HEK293T (cell line): ENCODE measurements at regions not wholly inside any gene's neighbourhood (a gene's known extent, or its start where the extent isn't known, plus 50 kb on each side); places are given as distances from the start of the nearest gene placed in this dataset.

Experiments used
- CTCF ChIA-PET: fragments of 350-600 bp; formaldehyde crosslinking; extraction: SDS; loops from one replicate; lab custom pipeline; 2021; ENCODE audit warnings: antibody characterized with exemption, inconsistent platforms; lab: Yijun Ruan, JAX
- POLR2A ChIA-PET: fragments of 350-600 bp; formaldehyde crosslinking; extraction: SDS; loops from one replicate; lab custom pipeline; 2020; ENCODE audit warnings: antibody characterized with exemption, inconsistent platforms; lab: Yijun Ruan, JAX
- DNase-seq: peaks from one replicate; pipeline ENCODE4 v3.0.0; 2012; ENCODE audit warnings: mixed read lengths; ENCODE audit errors: extremely low spot score
- ARNT ChIP-seq: fragments of 450-650 bp; IDR thresholded peaks from 2 replicates; pipeline ENCODE4 v1.6.1; 2017; ENCODE audit warnings: mild to moderate bottlenecking
- BHLHE40 ChIP-seq: fragments of 450-650 bp; IDR thresholded peaks from 2 replicates; pipeline ENCODE4 v1.6.1; 2016; ENCODE audit warnings: mild to moderate bottlenecking, moderate library complexity, borderline replicate concordance
- CTBP1 ChIP-seq: fragments of 450-650 bp; IDR thresholded peaks from 2 replicates; pipeline ENCODE4 v1.6.1; 2016; ENCODE audit warnings: borderline replicate concordance
- ELF4 ChIP-seq: fragments of 450-650 bp; IDR thresholded peaks from 2 replicates; pipeline ENCODE4 v1.6.1; 2017; ENCODE audit warnings: antibody characterized with exemption
- FOXA1 ChIP-seq: fragments of 450-650 bp; IDR thresholded peaks from 2 replicates; pipeline ENCODE4 v1.6.1; 2016; ENCODE audit warnings: mild to moderate bottlenecking
- FOXK2 ChIP-seq: fragments of 450-650 bp; IDR thresholded peaks from 2 replicates; pipeline ENCODE4 v1.6.1; 2016; ENCODE audit warnings: mild to moderate bottlenecking
- FOXM1 ChIP-seq: fragments of 450-650 bp; IDR thresholded peaks from 2 replicates; pipeline ENCODE4 v1.6.1; 2017; ENCODE audit warnings: mild to moderate bottlenecking, borderline replicate concordance
- HDGF ChIP-seq: fragments of 450-650 bp; IDR thresholded peaks from 2 replicates; pipeline ENCODE4 v1.6.1; 2017; ENCODE audit warnings: antibody characterized with exemption, borderline replicate concordance
- L3MBTL2 ChIP-seq: fragments of 450-650 bp; conservative IDR thresholded peaks from 2 replicates; pipeline ENCODE4 v1.6.1; 2016; ENCODE audit warnings: mild to moderate bottlenecking
- LEF1 ChIP-seq: fragments of 450-650 bp; IDR thresholded peaks from 2 replicates; pipeline ENCODE4 v1.6.1; 2017; ENCODE audit warnings: mild to moderate bottlenecking, borderline replicate concordance
- NFRKB ChIP-seq: fragments of 450-650 bp; IDR thresholded peaks from 2 replicates; pipeline ENCODE4 v1.6.1; 2016; ENCODE audit warnings: mild to moderate bottlenecking, moderate library complexity
- SP1 ChIP-seq: fragments of 450-650 bp; IDR thresholded peaks from 2 replicates; pipeline ENCODE4 v1.6.1; 2017
- SUZ12 ChIP-seq: fragments of 450-650 bp; IDR thresholded peaks from 2 replicates; pipeline ENCODE4 v1.6.1; 2016; ENCODE audit warnings: mild to moderate bottlenecking
- TARDBP ChIP-seq: fragments of 450-650 bp; IDR thresholded peaks from 2 replicates; pipeline ENCODE4 v1.6.1; 2016
- ZNF384 ChIP-seq: fragments of 450-650 bp; IDR thresholded peaks from 2 replicates; pipeline ENCODE4 v1.6.1; 2016
- TF ChIP-seq, protein P1 (sequence below): fragments of 450-650 bp; IDR thresholded peaks from 2 replicates; pipeline ENCODE4 v1.6.1; 2016

- no peak for DNase-seq
- TF ChIP-seq FOXA1 = no peak
- ChIA-PET POLR2A (no interaction called here), CTCF (no interaction called here)
Measured at GRCh38 chr7:142602183-142602582, 147.1 kb upstream of the PRSS1 start.

GRCh38 chr7:142598297-142598696, 151.0 kb upstream of the PRSS1 start:
- TF ChIP-seq ZNF384 (no peak), FOXM1 (no peak), TARDBP (no peak), ARNT (no peak), SP1 (no peak), LEF1 (no peak), BHLHE40 (no peak), HDGF (no peak), FOXA1 (no peak), NFRKB (no peak), L3MBTL2 (no peak), CTBP1 (no peak), SUZ12 (no peak), FOXK2 (no peak), ELF4 (no peak)
- TF ChIP-seq, protein P1, sequence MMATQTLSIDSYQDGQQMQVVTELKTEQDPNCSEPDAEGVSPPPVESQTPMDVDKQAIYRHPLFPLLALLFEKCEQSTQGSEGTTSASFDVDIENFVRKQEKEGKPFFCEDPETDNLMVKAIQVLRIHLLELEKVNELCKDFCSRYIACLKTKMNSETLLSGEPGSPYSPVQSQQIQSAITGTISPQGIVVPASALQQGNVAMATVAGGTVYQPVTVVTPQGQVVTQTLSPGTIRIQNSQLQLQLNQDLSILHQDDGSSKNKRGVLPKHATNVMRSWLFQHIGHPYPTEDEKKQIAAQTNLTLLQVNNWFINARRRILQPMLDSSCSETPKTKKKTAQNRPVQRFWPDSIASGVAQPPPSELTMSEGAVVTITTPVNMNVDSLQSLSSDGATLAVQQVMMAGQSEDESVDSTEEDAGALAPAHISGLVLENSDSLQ = no peak
- CTCF ChIA-PET = interaction anchor here (0.9 to 1.1 kb wide), 2 partner anchors 64 to 617 kb away, joined by 3 read pairs; no protein-coding TSS in a partner anchor

GRCh38 chr7:142597547-142597946, 151.7 kb upstream of the PRSS1 start:
- ChIA-PET POLR2A (no interaction called here), CTCF (interaction anchor here (0.6 to 1.7 kb wide), 3 partner anchors 10 to 187 kb away, joined by 3 to 8 read pairs (median 3); no protein-coding TSS in a partner anchor)
- TF ChIP-seq L3MBTL2 = no peak
- no peak for TF ChIP-seq ELF4
- TF ChIP-seq FOXK2 = no peak
- no peak for TF ChIP-seq HDGF
- TF ChIP-seq BHLHE40 = no peak
- TF ChIP-seq FOXA1 = no peak
- no peak for TF ChIP-seq SP1
- TF ChIP-seq CTBP1 = no peak
- no peak for TF ChIP-seq LEF1
- TF ChIP-seq NFRKB = no peak
- no peak for TF ChIP-seq TARDBP
- TF ChIP-seq, protein P1 = no peak
- no peak for TF ChIP-seq ARNT
- TF ChIP-seq ZNF384 = no peak
- no peak for TF ChIP-seq FOXM1
- no peak for DNase-seq

More at GRCh38 chr7:142598297-142598696, 151.0 kb upstream of the PRSS1 start:
- no peak for DNase-seq
- POLR2A ChIA-PET = no interaction called here

- POLR2A ChIA-PET = no interaction called here
- DNase-seq = no peak
- CTCF ChIA-PET = interaction anchor here (1.7 kb wide), 1 partner anchor 8 kb away, joined by 8 read pairs; no protein-coding TSS in a partner anchor
Measured at GRCh38 chr7:142595816-142596516, 153.3 kb upstream of the PRSS1 start.

DNA sequence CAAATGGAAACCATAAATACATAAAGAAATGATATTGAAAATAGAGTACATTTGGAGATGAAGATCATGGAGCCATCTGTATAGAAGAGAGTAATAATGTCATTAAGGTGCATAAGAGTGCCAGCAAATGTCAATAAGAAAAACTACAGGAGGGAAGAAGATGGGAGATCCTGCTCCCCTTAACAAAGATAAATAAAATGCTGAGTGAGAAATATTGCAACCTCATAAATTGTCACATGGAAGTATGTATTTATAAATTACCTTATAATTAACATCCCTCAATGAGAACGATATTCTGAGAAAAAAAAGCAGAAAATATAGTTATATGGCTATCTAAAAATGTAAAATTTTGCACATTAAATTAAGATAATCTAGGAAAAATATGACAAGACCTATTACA, 155.2 kb upstream of the PRSS1 start:
- TF ChIP-seq ELF4 (no peak), ARNT (no peak), FOXM1 (no peak), HDGF (no peak), FOXA1 (no peak), NFRKB (no peak), LEF1 (no peak), ZNF384 (no peak)
- DNase-seq = no peak
- CTCF ChIA-PET = interaction anchor here (1.2 kb wide), 2 partner anchors 9 to 189 kb away, joined by 3 read pairs; no protein-coding TSS in a partner anchor
- POLR2A ChIA-PET = no interaction called here

More at GRCh38 chr7:142595816-142596516, 153.3 kb upstream of the PRSS1 start:
- TF ChIP-seq, protein P1 = no peak
- TF ChIP-seq ZNF384 = no peak
- no peak for TF ChIP-seq BHLHE40
- no peak for TF ChIP-seq L3MBTL2

GRCh38 chr7:142593106-142593505, 156.2 kb upstream of the PRSS1 start:
- ChIA-PET CTCF (no interaction called here), POLR2A (no interaction called here)
- DNase-seq = no peak
- TF ChIP-seq FOXM1 (no peak), HDGF (no peak)

GRCh38 chr7:142592664-142593063, 156.6 kb upstream of the PRSS1 start:
- TF ChIP-seq LEF1 (no peak), HDGF (no peak), ELF4 (no peak), SP1 (no peak), CTBP1 (no peak), FOXM1 (no peak), SUZ12 (no peak), TARDBP (no peak), BHLHE40 (no peak), L3MBTL2 (no peak), FOXA1 (no peak), NFRKB (no peak), FOXK2 (no peak), ARNT (no peak), ZNF384 (no peak)
- TF ChIP-seq, protein P1 = no peak
- CTCF ChIA-PET = no interaction called here
- DNase-seq = no peak
- POLR2A ChIA-PET = no interaction called here
